ENCODE measurements at regions not wholly inside any gene's neighbourhood (a gene's known extent, or its start where the extent isn't known, plus 50 kb on each side); places are given as distances from the start of the nearest gene placed in this dataset.
"Not testable (repeated sequence)": the region's sequence is repeated elsewhere in the genome, so short reads cannot be mapped to it uniquely, and the experiment has no call there.

- FAIRE-seq (no peak), DNase-seq (ENCODE audit: extremely low spot score, insufficient read length, low read depth) (no peak)
These were observed 50.8 kb upstream of the SEL1L start for GRCh38 chr14:81584495-81584894.

DNA sequence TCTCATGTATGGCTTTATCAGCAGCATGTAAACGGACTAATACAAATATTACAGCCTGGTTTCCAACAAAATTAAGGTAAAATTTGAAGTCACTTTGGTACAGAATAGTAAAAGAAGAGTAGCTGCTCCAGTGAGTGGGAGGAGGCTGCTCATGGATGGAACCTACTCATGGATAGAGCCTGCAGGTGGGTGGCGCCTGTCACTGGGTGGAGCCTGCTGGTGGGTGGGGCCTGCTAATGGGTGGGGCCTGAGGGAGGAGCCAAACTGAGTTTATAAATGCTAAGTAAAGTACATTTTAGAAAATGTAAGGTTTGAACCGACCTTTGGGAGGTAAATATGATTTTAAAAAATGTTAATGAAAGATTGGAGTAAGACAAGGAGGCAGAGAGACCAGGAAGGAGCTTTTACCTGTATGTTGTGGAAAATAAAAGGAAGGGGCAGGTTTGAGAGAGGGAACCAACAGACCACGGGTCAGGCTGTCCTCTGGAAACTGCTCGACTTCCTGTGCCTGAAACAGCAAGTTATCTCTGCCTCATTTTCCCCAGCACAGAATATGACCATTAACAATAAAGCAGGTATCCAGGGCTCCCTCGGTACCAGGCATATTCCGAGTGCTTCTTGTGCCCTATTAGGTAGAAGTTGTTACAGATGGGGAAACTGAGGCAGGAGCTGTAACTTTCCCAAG, 55.9 kb upstream of the SEL1L start:
- no peak for FAIRE-seq
- DNase-seq (ENCODE audit: extremely low spot score, insufficient read length, low read depth), result no peak

GRCh38 chr14:81591266-81591665, 57.6 kb upstream of the SEL1L start:
- FAIRE-seq (no peak), DNase-seq (ENCODE audit: extremely low spot score, insufficient read length, low read depth) (no peak)

- no peak for FAIRE-seq
- no peak for DNase-seq (ENCODE audit: extremely low spot score, insufficient read length, low read depth)
These were observed 60.4 kb upstream of the SEL1L start for GRCh38 chr14:81594012-81594411.

DNA sequence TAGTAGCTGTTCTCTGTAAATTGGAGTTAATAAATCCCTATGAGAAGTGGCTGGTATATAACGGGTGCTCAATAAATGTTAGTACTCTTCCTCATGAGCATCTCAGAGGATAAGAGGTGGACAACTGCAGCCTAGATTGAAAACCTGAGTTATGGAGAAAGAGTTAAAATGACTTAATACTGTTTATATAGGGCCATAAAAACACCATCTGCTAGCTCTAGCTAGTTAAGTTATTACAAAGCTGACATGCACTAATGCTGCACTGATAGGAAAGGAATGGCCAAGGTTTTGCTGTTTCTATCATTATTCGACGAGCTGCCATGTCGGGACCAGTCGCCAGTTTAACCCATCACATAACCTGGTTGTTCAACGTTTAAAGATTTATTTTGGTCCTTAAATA, 72.0 kb upstream of the SEL1L start:
- FAIRE-seq (no peak), DNase-seq (ENCODE audit: extremely low spot score, insufficient read length, low read depth) (no peak)

DNA sequence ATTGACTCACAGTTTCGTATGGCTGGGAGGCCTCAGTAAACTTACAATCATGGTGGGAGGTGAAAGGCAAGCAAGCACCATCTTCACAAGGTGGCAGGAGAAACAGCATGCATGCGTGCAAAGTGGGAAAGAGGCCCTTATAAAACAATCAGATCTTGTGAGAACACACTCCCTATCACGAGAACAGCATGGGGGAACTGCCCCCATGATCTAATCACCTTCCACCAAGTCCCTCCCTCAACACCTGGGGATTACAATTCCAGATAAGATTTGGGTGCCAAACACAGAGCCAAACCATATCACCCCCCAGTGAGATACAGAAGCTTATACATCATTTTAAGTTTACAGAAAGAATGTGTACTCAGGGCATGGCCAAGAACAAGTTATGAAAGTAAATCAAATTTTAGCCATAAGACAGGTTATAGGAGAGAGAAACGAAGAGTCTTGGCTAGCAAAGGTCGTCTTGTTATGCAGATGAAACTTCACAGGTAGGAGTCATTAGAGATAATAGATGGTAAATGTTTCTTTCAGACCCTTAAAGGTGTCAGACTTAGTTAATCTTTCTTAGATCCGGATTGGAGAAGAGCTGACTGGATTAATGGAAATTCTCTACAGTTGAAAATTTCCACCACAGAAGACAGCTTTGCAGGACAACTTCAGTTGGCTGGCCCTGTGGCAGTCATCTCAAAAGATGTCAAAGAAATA, 79.8 kb upstream of the SEL1L start:
- DNase-seq (ENCODE audit: extremely low spot score, insufficient read length, low read depth) (no peak), FAIRE-seq (no peak)

- not testable (repeated sequence) for FAIRE-seq
These were observed 80.6 kb upstream of the SEL1L start for GRCh38 chr14:81614302-81614701.

GRCh38 chr14:81618695-81619094, 85.0 kb upstream of the SEL1L start:
- FAIRE-seq (no peak), DNase-seq (ENCODE audit: extremely low spot score, insufficient read length, low read depth) (no peak)

More at GRCh38 chr14:81614302-81614701, 80.6 kb upstream of the SEL1L start:
- not testable (repeated sequence) for DNase-seq (ENCODE audit: extremely low spot score, insufficient read length, low read depth)

- FAIRE-seq, result no peak
- no peak for DNase-seq (ENCODE audit: extremely low spot score, insufficient read length, low read depth)
These were observed 86.2 kb upstream of the SEL1L start for GRCh38 chr14:81619816-81620215.

- DNase-seq (ENCODE audit: extremely low spot score, insufficient read length, low read depth); FAIRE-seq: not testable (repeated sequence)
These were observed 90.2 kb upstream of the SEL1L start for GRCh38 chr14:81623771-81624396.

- DNase-seq (ENCODE audit: extremely low spot score, insufficient read length, low read depth), result no peak
- no peak for FAIRE-seq
These were observed 91.7 kb upstream of the SEL1L start for GRCh38 chr14:81625343-81625742.

- DNase-seq (ENCODE audit: extremely low spot score, insufficient read length, low read depth), result no peak
- no peak for FAIRE-seq
These were observed 98.5 kb upstream of the SEL1L start for GRCh38 chr14:81632157-81632556.

- no peak for DNase-seq (ENCODE audit: extremely low spot score, insufficient read length, low read depth)
- FAIRE-seq, result no peak
These were observed 99.8 kb upstream of the SEL1L start for GRCh38 chr14:81633496-81633895.

- FAIRE-seq, result no peak
These were observed 104.0 kb upstream of the SEL1L start for GRCh38 chr14:81637639-81638038.

DNA sequence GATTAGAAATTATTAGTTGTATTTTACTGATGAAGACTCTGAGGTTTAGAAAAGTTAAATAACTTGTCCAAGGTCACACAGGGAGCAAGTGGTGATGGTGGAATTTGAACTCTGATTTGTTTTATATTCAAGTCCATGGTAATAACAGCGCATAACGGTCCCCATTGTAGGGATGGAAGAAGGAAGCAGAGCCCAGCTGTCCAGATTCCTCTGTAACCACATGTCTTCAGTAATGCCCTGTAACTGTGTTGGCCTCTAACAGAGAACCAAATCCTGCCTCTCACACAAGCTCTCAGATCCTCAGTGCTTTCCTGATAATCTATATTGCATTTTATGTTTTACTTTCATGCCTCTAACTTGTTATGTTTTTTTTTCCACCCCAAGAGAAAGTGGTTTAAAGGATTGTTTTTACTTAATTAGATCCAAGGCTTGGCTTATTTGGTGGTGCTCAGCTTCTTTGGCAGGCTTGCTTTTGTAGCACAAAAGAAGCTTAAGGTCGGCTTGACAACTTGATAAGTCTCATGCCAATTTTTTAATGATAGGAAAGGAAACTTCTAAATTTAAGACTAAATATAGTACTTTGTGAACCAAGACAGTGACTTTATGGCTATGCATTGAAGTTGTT, 105.1 kb upstream of the SEL1L start:
- no peak for DNase-seq (ENCODE audit: extremely low spot score, insufficient read length, low read depth)
- no peak for FAIRE-seq

More at GRCh38 chr14:81637639-81638038, 104.0 kb upstream of the SEL1L start:
- no peak for DNase-seq (ENCODE audit: extremely low spot score, insufficient read length, low read depth)

DNA sequence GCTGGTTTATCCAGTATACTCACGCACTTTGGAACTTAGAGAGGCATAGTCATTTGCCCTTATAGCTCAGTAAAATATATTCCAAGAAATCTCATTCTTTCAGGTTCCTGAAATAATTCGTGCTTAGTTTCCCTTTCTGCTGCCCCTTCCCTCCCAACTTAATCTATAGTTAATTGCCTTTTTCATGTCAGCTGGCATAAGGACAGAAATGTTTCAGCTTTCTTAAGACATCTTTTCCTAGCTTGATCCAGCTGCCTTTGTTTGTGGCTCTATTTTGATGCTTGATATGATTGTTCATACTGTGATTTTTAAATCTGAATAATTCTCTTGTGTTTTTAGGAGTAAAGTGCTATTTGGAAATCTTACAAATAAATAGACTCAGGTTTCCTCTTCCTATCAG, 120.0 kb upstream of the SEL1L start:
- DNase-seq (ENCODE audit: extremely low spot score, insufficient read length, low read depth) (no peak), FAIRE-seq (no peak)

- no peak for FAIRE-seq
- DNase-seq (ENCODE audit: extremely low spot score, insufficient read length, low read depth), result no peak
These were observed 122.0 kb upstream of the SEL1L start for GRCh38 chr14:81655423-81656314.

GRCh38 chr14:81656811-81657210, 123.2 kb upstream of the SEL1L start:
- DNase-seq (ENCODE audit: extremely low spot score, insufficient read length, low read depth), result no peak
- FAIRE-seq, result no peak

DNA sequence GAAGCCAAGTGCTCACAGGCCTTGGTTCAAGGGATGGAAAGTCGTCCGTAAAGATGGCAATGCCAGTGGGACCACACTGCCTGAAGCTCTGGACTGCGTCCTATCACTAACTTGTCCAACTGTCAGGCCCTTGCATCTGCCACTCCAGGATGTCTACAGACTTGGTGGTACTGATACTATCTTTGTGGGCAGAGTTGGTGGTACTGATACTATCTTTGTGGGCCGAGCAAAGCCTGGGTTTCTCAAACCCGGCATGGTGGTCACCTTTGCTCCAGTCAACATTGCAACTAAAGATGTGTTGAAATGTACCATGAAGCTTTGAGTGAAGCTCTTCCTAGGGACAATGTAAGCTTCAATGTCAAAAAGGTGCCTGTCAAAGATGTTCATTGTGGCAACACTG, 128.4 kb upstream of the SEL1L start:
- FAIRE-seq (no peak), DNase-seq (ENCODE audit: extremely low spot score, insufficient read length, low read depth) (no peak)
